ENCODE measurements at regions not wholly inside any gene's neighbourhood (a gene's known extent, or its start where the extent isn't known, plus 50 kb on each side); places are given as distances from the start of the nearest gene placed in this dataset.

GRCh38 chr2:146226077-146226476, 1618.8 kb upstream of the ACVR2A start:
- no peak for TF ChIP-seq CTCF (IDR thresholded peaks at IDR 0.05; ENCODE audit: control insufficient read depth, insufficient read depth, low read depth, low read length, missing control alignments)
- DNase-seq (ENCODE audit: low read depth), result no peak
- no peak overlapping the region for H3K4me3 ChIP-seq (ENCODE audit: control insufficient read depth, low read depth, low read length)

- no peak overlapping the region for H3K4me3 ChIP-seq (ENCODE audit: control insufficient read depth, low read depth, low read length)
- DNase-seq (ENCODE audit: low read depth), result no peak
- TF ChIP-seq CTCF (IDR thresholded peaks at IDR 0.05; ENCODE audit: control insufficient read depth, insufficient read depth, low read depth, low read length, missing control alignments), result no peak
Measured at GRCh38 chr2:146221826-146222225, 1623.0 kb upstream of the ACVR2A start.

- H3K4me3 ChIP-seq (ENCODE audit: control insufficient read depth, low read depth, low read length), result no peak overlapping the region
- no peak for DNase-seq (ENCODE audit: low read depth)
- no peak for TF ChIP-seq CTCF (IDR thresholded peaks at IDR 0.05; ENCODE audit: control insufficient read depth, insufficient read depth, low read depth, low read length, missing control alignments)
Measured at GRCh38 chr2:146220957-146221356, 1623.9 kb upstream of the ACVR2A start.

- no peak overlapping the region for H3K4me3 ChIP-seq (ENCODE audit: control insufficient read depth, low read depth, low read length)
- no peak for TF ChIP-seq CTCF (IDR thresholded peaks at IDR 0.05; ENCODE audit: control insufficient read depth, insufficient read depth, low read depth, low read length, missing control alignments)
- no peak for DNase-seq (ENCODE audit: low read depth)
Measured at GRCh38 chr2:146214394-146214929, 1630.4 kb upstream of the ACVR2A start.

GRCh38 chr2:146213674-146214073, 1631.2 kb upstream of the ACVR2A start:
- H3K4me3 ChIP-seq (ENCODE audit: control insufficient read depth, low read depth, low read length), result no peak overlapping the region
- no peak for DNase-seq (ENCODE audit: low read depth)
- TF ChIP-seq CTCF (IDR thresholded peaks at IDR 0.05; ENCODE audit: control insufficient read depth, insufficient read depth, low read depth, low read length, missing control alignments), result no peak

GRCh38 chr2:146212602-146213001, 1632.2 kb upstream of the ACVR2A start:
- no peak for DNase-seq (ENCODE audit: low read depth)
- no peak for TF ChIP-seq CTCF (IDR thresholded peaks at IDR 0.05; ENCODE audit: control insufficient read depth, insufficient read depth, low read depth, low read length, missing control alignments)
- no peak overlapping the region for H3K4me3 ChIP-seq (ENCODE audit: control insufficient read depth, low read depth, low read length)

GRCh38 chr2:146209842-146210275, 1635.0 kb upstream of the ACVR2A start:
- DNase-seq (ENCODE audit: low read depth), result no peak
- no peak for TF ChIP-seq CTCF (IDR thresholded peaks at IDR 0.05; ENCODE audit: control insufficient read depth, insufficient read depth, low read depth, low read length, missing control alignments)
- H3K4me3 ChIP-seq (ENCODE audit: control insufficient read depth, low read depth, low read length), result no peak overlapping the region
